H9 (cell line): ENCODE measurements at regions not wholly inside any gene's neighbourhood (a gene's known extent, or its start where the extent isn't known, plus 50 kb on each side); places are given as distances from the start of the nearest gene placed in this dataset.

Experiments used
- DNase-seq: peaks from one replicate; pipeline ENCODE4 v3.0.0-alpha.2; 2017
- H2AFZ ChIP-seq: one replicate; pipeline ENCODE4 v1.6.1; 2013; ENCODE audit warnings: mild to moderate bottlenecking, low read length, control low read depth, moderate library complexity
- H2AK5ac ChIP-seq: 2 replicates; pipeline ENCODE4 v1.6.1; 2013; ENCODE audit warnings: low read length, control low read depth, mixed read lengths; ENCODE audit not compliant: insufficient read length
- H2BK120ac ChIP-seq: one replicate; pipeline ENCODE4 v1.6.1; 2013; ENCODE audit warnings: low read depth, mild to moderate bottlenecking, low read length, control low read depth, inconsistent platforms; ENCODE audit not compliant: poor library complexity, severe bottlenecking
- H2BK12ac ChIP-seq: 2 replicates; pipeline ENCODE4 v1.6.1; 2013; ENCODE audit warnings: low read length, control low read depth, mixed read lengths, low read depth; ENCODE audit not compliant: insufficient read length
- H2BK15ac ChIP-seq: 2 replicates; pipeline ENCODE4 v1.6.1; 2013; ENCODE audit warnings: low read depth, low read length, control low read depth
- H2BK20ac ChIP-seq: one replicate; pipeline ENCODE4 v1.6.1; 2013; ENCODE audit warnings: low read depth, mild to moderate bottlenecking, low read length, control low read depth, inconsistent platforms; ENCODE audit not compliant: poor library complexity, severe bottlenecking
- H2BK5ac ChIP-seq: 2 replicates; pipeline ENCODE4 v1.6.1; 2013; ENCODE audit warnings: low read length, control low read depth, mixed read lengths; ENCODE audit not compliant: insufficient read length
- H3K14ac ChIP-seq: 2 replicates; pipeline ENCODE4 v1.6.1; 2013; ENCODE audit warnings: low read length, control low read depth; ENCODE audit not compliant: insufficient read depth
- H3K18ac ChIP-seq: 2 replicates; pipeline ENCODE4 v1.6.1; 2013; ENCODE audit warnings: low read depth, mild to moderate bottlenecking, mixed read lengths, low read length, control low read depth; ENCODE audit not compliant: insufficient read length
- H3K23ac ChIP-seq: 2 replicates; pipeline ENCODE4 v1.6.1; 2013; ENCODE audit warnings: low read length, control low read depth, mixed read lengths, low read depth; ENCODE audit not compliant: insufficient read length
- H3K23me2 ChIP-seq: 2 replicates; pipeline ENCODE4 v1.6.1; 2013; ENCODE audit warnings: low read depth, mild to moderate bottlenecking, mixed read lengths, low read length, control low read depth; ENCODE audit not compliant: insufficient read length, poor library complexity, severe bottlenecking
- H3K27ac ChIP-seq: 2 replicates; pipeline ENCODE4 v1.5.1; 2013; ENCODE audit warnings: low read length, control low read depth, mixed read lengths, low read depth; ENCODE audit not compliant: insufficient read length
- H3K27me3 ChIP-seq: 2 replicates; pipeline ENCODE4 v1.6.1; 2013; ENCODE audit warnings: low read length, control low read depth, inconsistent platforms; ENCODE audit not compliant: insufficient read depth
- H3K4ac ChIP-seq: 2 replicates; pipeline ENCODE4 v1.6.1; 2013; ENCODE audit warnings: low read depth, mild to moderate bottlenecking, control low read depth, inconsistent platforms, low read length, moderate library complexity
- H3K4me1 ChIP-seq: 2 replicates; pipeline ENCODE4 v1.6.1; 2013; ENCODE audit warnings: low read length, control low read depth, inconsistent platforms; ENCODE audit not compliant: insufficient read depth
- H3K4me2 ChIP-seq: 2 replicates; pipeline ENCODE4 v1.6.1; 2013; ENCODE audit warnings: low read length, control low read depth, mixed read lengths; ENCODE audit not compliant: insufficient read length, insufficient read depth
- H3K56ac ChIP-seq: 2 replicates; pipeline ENCODE4 v1.6.1; 2013; ENCODE audit warnings: low read depth, mild to moderate bottlenecking, mixed read lengths, low read length, control low read depth; ENCODE audit not compliant: insufficient read length
- H3K79me1 ChIP-seq: 2 replicates; pipeline ENCODE4 v1.6.1; 2013; ENCODE audit warnings: low read depth, mild to moderate bottlenecking, moderate library complexity, low read length, control low read depth, inconsistent platforms; ENCODE audit not compliant: insufficient read depth, poor library complexity, severe bottlenecking
- H3K79me2 ChIP-seq: 2 replicates; pipeline ENCODE4 v1.6.1; 2013; ENCODE audit warnings: low read length, control low read depth, inconsistent platforms; ENCODE audit not compliant: insufficient read depth
- H3K9ac ChIP-seq: 2 replicates; pipeline ENCODE4 v1.6.1; 2013; ENCODE audit warnings: low read length, control low read depth, mixed read lengths; ENCODE audit not compliant: insufficient read length; ENCODE audit errors: extremely low read depth
- H3K9me3 ChIP-seq: one replicate; pipeline ENCODE4 v1.6.1; 2013; ENCODE audit warnings: low read depth, low read length, inconsistent platforms; ENCODE audit not compliant: control insufficient read depth
- H3T11ph ChIP-seq: one replicate; pipeline ENCODE4 v1.6.1; 2013; ENCODE audit warnings: mild to moderate bottlenecking, low read length, control low read depth, inconsistent platforms
- H4K20me1 ChIP-seq: one replicate; pipeline ENCODE4 v1.6.1; 2013; ENCODE audit not compliant: control insufficient read depth, insufficient read length, insufficient read depth
- H4K5ac ChIP-seq: 2 replicates; pipeline ENCODE4 v1.6.1; 2013; ENCODE audit warnings: low read depth, mild to moderate bottlenecking, mixed read lengths, low read length, control low read depth; ENCODE audit not compliant: insufficient read length
- H4K8ac ChIP-seq: replicated peaks from 2 replicates; pipeline ENCODE4 v1.6.1; 2013; ENCODE audit warnings: low read length, control low read depth, mixed read lengths, low read depth; ENCODE audit not compliant: insufficient read length
- H4K91ac ChIP-seq: 2 replicates; pipeline ENCODE4 v1.6.1; 2013; ENCODE audit warnings: low read depth, mild to moderate bottlenecking, moderate library complexity, mixed read lengths, low read length, control low read depth; ENCODE audit not compliant: insufficient read length
- H3K27ac Mint-ChIP-seq, 3 experiments: 2 replicates in 2 of 3; 3 replicates in 1 of 3; pipeline ENCODE4 v1.8.0; 2020 to 2021; ENCODE audit warnings: mixed read lengths in 3 of 3, mild to moderate bottlenecking in 1 of 3, moderate library complexity in 1 of 3
- H3K27me3 Mint-ChIP-seq: 2 replicates; pipeline ENCODE4 v1.8.0; 2021; ENCODE audit warnings: low read depth, mild to moderate bottlenecking, moderate library complexity, mixed read lengths
- H3K36me3 Mint-ChIP-seq, 3 experiments: 2 replicates in 2 of 3; 3 replicates in 1 of 3; pipeline ENCODE4 v1.8.0; 2020 to 2021; ENCODE audit warnings: low read depth in 3 of 3, mixed read lengths in 3 of 3; ENCODE audit not compliant: insufficient read depth in 1 of 3
- H3K4me1 Mint-ChIP-seq, 2 experiments: 2 replicates each; pipeline ENCODE4 v1.8.0; 2020; ENCODE audit warnings: mixed read lengths in 2 of 2
- H3K4me3 Mint-ChIP-seq, 2 experiments: 2 replicates in 1 of 2; 3 replicates in 1 of 2; pipeline ENCODE4 v1.8.0; 2020 to 2021; ENCODE audit warnings: mild to moderate bottlenecking in 2 of 2, mixed read lengths in 2 of 2, moderate library complexity in 1 of 2
- H3K9me3 Mint-ChIP-seq, 2 experiments: 2 replicates in 1 of 2; 3 replicates in 1 of 2; pipeline ENCODE4 v1.8.0; 2020; ENCODE audit warnings: mild to moderate bottlenecking in 2 of 2, mixed read lengths in 2 of 2, moderate library complexity in 1 of 2
- CTCF ChIP-seq: fragments of 200-600 bp; sonication (generic); conservative IDR thresholded peaks from 3 replicates; pipeline ENCODE4 v1.8.0; 2021; ENCODE audit warnings: antibody characterized with exemption, mild to moderate bottlenecking
- WGBS: extraction: QIAGEN DNeasy Blood & Tissue Kit; methylation state at CpG from one replicate; pipeline ENCODE4 v1.1.7; 2013; ENCODE audit warnings: missing lambda C conversion rate, low lambda C conversion rate, mixed read lengths; ENCODE audit not compliant: insufficient read length; ENCODE audit errors: extremely low coverage; 5-methylcytosine and 5-hydroxymethylcytosine counted together

GRCh38 chr1:82755191-82755590, 954.5 kb downstream of the ADGRL2 start:
- H3K23me2 ChIP-seq, result no peaks in the 10 kb centered on the region
- Mint-ChIP-seq H3K27me3 (no peaks in the 10 kb centered on the region), H3K36me3 (no peaks in the 10 kb centered on the region), H3K4me3 (no peak overlapping the region), H3K27ac (no peak overlapping the region; a peak in 1 of 7 replicates), H3K4me1 (peaks cover 4 to 10% of the 10 kb centered on the region in 2 experiments), H3K9me3 (no peaks in the 10 kb centered on the region)
- no peaks in the 10 kb centered on the region for H3K79me2 ChIP-seq
- no peak overlapping the region for H2BK5ac ChIP-seq
- H2BK20ac ChIP-seq, result no peak overlapping the region
- no peak for DNase-seq
- H2BK12ac ChIP-seq, result no peak overlapping the region
- no CpG with 5 or more reads among the region's 3 CpGs for WGBS
- H4K91ac ChIP-seq, result no peak overlapping the region
- no peak overlapping the region for H3T11ph ChIP-seq
- no peak overlapping the region for H3K56ac ChIP-seq
- no peak overlapping the region for H4K5ac ChIP-seq
- TF ChIP-seq CTCF, result no peak
- no peak overlapping the region for H2BK120ac ChIP-seq
- no peak overlapping the region for H3K18ac ChIP-seq
- no peaks in the 10 kb centered on the region for H4K20me1 ChIP-seq
- H2BK15ac ChIP-seq, result no peak overlapping the region
- H3K14ac ChIP-seq, result no peak overlapping the region
- no peaks in the 10 kb centered on the region for H3K27me3 ChIP-seq
- H3K27ac ChIP-seq, result no peak overlapping the region
- no peak overlapping the region for H3K4me2 ChIP-seq
- no peak overlapping the region for H3K9ac ChIP-seq
- H3K4me1 ChIP-seq, result no peaks in the 10 kb centered on the region
- H3K79me1 ChIP-seq, result no peaks in the 10 kb centered on the region
- H4K8ac ChIP-seq, result no peak overlapping the region
- no peak overlapping the region for H3K4ac ChIP-seq
- no peaks in the 10 kb centered on the region for H3K9me3 ChIP-seq
- no peak overlapping the region for H3K23ac ChIP-seq
- H2AFZ ChIP-seq, result no peak overlapping the region
- no peak overlapping the region for H2AK5ac ChIP-seq
